Spinal cord (tissue), 9 donors: ENCODE measurements at regions not wholly inside any gene's neighbourhood (a gene's known extent, or its start where the extent isn't known, plus 50 kb on each side); places are given as distances from the start of the nearest gene placed in this dataset.
"Not testable (repeated sequence)": the region's sequence is repeated elsewhere in the genome, so short reads cannot be mapped to it uniquely, and the experiment has no call there.

Source experiments
- DNase-seq, 6 donors: peaks; one replicate each; pipeline versions ENCODE4 v3.0.0 to v3.0.0-alpha.2; 2013 to 2015; ENCODE audit warnings: low spot score in 6 of 6, low read depth in 4 of 6
- H3K27ac ChIP-seq: one replicate; pipeline ENCODE4 v1.5.1; 2013; ENCODE audit warnings: low read depth, low read length, control low read depth
- H3K27me3 ChIP-seq: one replicate; pipeline ENCODE4 v1.6.1; 2013; ENCODE audit warnings: low read length; ENCODE audit not compliant: control insufficient read depth, insufficient read depth
- H3K36me3 ChIP-seq: one replicate; pipeline ENCODE4 v1.6.1; 2013; ENCODE audit warnings: low read length; ENCODE audit not compliant: control insufficient read depth, insufficient read depth
- H3K4me1 ChIP-seq: one replicate; pipeline ENCODE4 v1.6.1; 2013; ENCODE audit warnings: low read length; ENCODE audit not compliant: control insufficient read depth, insufficient read depth
- H3K4me3 ChIP-seq: one replicate; pipeline ENCODE4 v1.5.1; 2013; ENCODE audit warnings: low read depth, low read length, control low read depth
- H3K9me3 ChIP-seq: one replicate; pipeline ENCODE4 v1.6.1; 2013; ENCODE audit warnings: low read length; ENCODE audit not compliant: control insufficient read depth, insufficient read depth
- WGBS: methylation state at CpG from one replicate; pipeline ENCODE4 v1.1.5; 2013; ENCODE audit warnings: missing lambda C conversion rate; ENCODE audit not compliant: insufficient coverage; 5-methylcytosine and 5-hydroxymethylcytosine counted together
- donor health status: healthy.

DNA sequence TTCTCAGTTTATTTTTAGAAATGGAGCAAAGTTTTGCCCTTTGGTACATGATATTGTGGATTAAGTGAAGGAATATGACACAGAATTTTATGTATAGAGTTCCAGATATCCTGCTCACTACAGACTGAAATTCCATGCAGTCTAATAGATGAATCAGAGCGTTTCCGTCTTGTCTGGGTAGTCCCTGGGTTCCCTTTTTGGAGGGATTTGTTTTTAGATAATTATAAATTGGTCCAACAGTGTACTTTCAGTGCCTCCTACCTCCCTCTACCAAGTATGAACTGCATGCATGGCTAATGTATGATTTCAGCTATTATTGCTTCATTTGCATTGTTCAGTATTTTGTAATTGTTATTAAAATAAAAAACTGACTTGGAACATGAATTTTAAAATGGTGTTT is 74.4 kb downstream of the SEPTIN7 start:
- no peak overlapping the region for H3K27ac ChIP-seq
- H3K9me3 ChIP-seq = no peaks in the 10 kb centered on the region
- H3K27me3 ChIP-seq = no peaks in the 10 kb centered on the region
- H3K4me1 ChIP-seq = no peaks in the 10 kb centered on the region
- no CpG with 5 or more reads among the region's 2 CpGs for WGBS
- no peak for DNase-seq
- no peaks in the 10 kb centered on the region for H3K36me3 ChIP-seq
- no peak overlapping the region for H3K4me3 ChIP-seq

DNA sequence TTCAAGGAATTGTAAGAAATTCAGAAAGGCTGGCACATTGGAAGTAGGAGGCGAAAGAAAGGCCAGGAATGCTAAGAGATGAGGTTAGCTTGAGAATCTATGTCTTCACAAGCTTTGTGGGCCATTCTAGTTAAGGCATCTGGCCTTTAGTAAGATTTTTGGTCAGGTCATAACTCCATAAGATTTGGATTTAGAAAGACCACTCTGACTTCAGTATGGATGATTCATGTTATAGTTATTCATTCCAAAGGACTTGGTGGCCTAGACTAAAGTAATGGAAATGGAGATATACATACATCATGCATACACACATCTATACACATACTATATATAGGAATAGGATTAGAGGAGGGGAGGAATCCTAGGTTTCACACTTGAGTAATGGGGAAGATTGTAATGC is 77.5 kb downstream of the SEPTIN7 start:
- Histone ChIP-seq H3K4me1 (no peaks in the 10 kb centered on the region), H3K27ac (no peak overlapping the region), H3K27me3 (no peaks in the 10 kb centered on the region), H3K9me3 (no peaks in the 10 kb centered on the region), H3K36me3 (no peaks in the 10 kb centered on the region), H3K4me3 (no peak overlapping the region)
- WGBS = 100% methylated on average over 1 of the region's 1 CpG
- DNase-seq = no peak

DNA sequence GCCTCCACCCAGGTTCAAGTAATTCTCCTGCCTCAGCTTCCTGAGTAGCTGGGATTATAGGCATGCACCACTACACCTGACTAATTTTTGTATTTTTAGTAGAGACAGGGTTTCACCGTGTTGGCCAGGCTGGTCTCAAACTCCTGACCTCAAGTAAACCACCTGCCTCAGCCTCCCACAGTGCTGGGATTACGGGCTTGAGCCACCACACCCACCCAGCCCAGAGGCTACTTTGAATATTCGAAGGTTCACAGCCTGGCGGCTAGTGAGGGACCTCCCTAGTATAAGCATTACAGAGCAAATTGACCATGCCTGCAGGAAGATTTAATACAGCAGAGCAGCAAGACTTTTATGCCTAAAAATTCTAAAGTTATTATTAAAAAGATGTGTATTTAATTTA is 86.6 kb downstream of the SEPTIN7 start:
- H3K27ac ChIP-seq, DNase-seq, H3K9me3 ChIP-seq, H3K4me3 ChIP-seq, H3K27me3 ChIP-seq, H3K4me1 ChIP-seq: not testable (repeated sequence)
- peaks cover 12% of the 10 kb centered on the region for H3K36me3 ChIP-seq
- 83% methylated on average over 1 of the region's 4 CpGs for WGBS

- peaks cover 12% of the 10 kb centered on the region for H3K36me3 ChIP-seq
Observed at GRCh38 chr7:35889001-35889400, 88.1 kb downstream of the SEPTIN7 start.

GRCh38 chr7:35889870-35890269 is 89.0 kb downstream of the SEPTIN7 start:
- Histone ChIP-seq H3K4me1 (no peaks in the 10 kb centered on the region), H3K27me3 (no peaks in the 10 kb centered on the region), H3K4me3 (no peak overlapping the region), H3K27ac (no peak overlapping the region), H3K36me3 (peaks cover 12% of the 10 kb centered on the region), H3K9me3 (no peaks in the 10 kb centered on the region)
- DNase-seq = no peak
- no CpG with 5 or more reads among the region's 2 CpGs for WGBS

More at GRCh38 chr7:35889001-35889400, 88.1 kb downstream of the SEPTIN7 start:
- Histone ChIP-seq H3K9me3 (no peaks in the 10 kb centered on the region), H3K27me3 (no peaks in the 10 kb centered on the region), H3K4me3 (no peak overlapping the region), H3K27ac (no peak overlapping the region), H3K4me1 (no peaks in the 10 kb centered on the region)
- no peak for DNase-seq
- WGBS = 98% methylated on average over 4 of the region's 4 CpGs

DNA sequence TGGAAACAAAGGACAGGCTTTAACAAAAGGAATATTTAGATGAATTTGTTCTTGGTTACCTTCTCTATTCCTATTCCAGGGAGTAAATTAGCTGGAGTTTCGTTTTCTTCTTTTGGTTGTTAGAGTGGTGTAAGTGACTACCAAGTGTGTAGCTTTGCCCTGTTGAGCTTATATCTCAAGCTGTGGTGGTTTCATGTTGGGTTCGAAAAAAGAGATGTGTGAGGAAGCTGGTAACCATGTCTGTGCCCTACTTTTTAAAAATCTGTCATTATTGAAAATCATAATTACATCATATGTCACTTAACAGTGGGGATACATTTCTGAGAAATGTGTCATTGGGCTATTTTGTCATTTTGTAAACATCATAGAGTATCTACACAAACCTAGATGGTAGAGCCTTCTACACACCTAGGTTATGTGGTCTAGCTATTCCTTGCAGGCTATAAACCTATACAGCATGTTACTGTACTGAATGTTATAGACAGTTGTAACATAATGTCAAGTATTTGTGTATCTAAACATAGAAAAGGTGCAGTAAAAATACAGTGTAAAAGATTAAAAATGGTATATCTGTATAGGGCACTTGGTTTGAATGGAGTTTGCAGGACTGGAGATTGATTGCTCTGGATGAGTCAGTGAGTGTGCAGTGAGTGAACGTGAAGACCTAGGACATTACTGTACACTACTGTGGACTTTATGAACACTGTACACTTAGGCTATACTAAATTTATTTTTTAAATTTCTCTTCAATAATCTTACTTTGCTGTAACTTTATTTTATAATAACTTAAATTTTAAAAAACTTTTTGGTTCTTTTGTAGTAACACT is 90.4 kb downstream of the SEPTIN7 start:
- H3K4me1 ChIP-seq = no peaks in the 10 kb centered on the region
- H3K36me3 ChIP-seq = peaks cover 10% of the 10 kb centered on the region
- no peak for DNase-seq
- no peaks in the 10 kb centered on the region for H3K27me3 ChIP-seq
- WGBS = no CpG with 5 or more reads among the region's 3 CpGs
- H3K9me3 ChIP-seq = no peaks in the 10 kb centered on the region
- no peak overlapping the region for H3K4me3 ChIP-seq
- H3K27ac ChIP-seq = no peak overlapping the region

DNA sequence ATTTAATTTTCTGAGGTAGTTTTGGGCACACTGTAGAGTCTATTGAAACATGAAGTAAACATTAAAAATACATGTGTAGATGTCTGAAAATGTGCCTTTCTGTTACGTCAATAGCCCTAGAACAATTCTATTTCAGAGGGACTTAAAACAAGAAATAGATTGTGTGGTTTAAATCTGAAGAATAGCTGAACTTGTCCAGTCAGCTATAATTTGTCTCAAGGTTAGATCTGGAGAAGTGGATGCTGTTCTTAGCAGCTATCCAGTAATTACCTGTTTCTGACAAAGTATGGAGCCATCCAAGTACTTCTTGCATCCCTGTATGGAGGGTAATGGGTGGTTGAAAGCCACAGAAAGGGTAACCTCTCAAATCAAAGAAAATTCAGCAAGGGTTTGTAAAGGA is 92.8 kb downstream of the SEPTIN7 start:
- Histone ChIP-seq H3K4me3 (no peak overlapping the region), H3K9me3 (no peaks in the 10 kb centered on the region), H3K36me3 (peaks cover 3% of the 10 kb centered on the region), H3K27ac (no peak overlapping the region), H3K4me1 (no peaks in the 10 kb centered on the region), H3K27me3 (no peaks in the 10 kb centered on the region)
- DNase-seq = no peak
- 78% methylated on average over 1 of the region's 1 CpG for WGBS

GRCh38 chr7:35894721-35895120 is 93.9 kb downstream of the SEPTIN7 start:
- Histone ChIP-seq H3K9me3 (no peaks in the 10 kb centered on the region), H3K27ac (no peak overlapping the region), H3K27me3 (no peaks in the 10 kb centered on the region), H3K4me1 (no peaks in the 10 kb centered on the region), H3K4me3 (no peak overlapping the region), H3K36me3 (peaks cover 6% of the 10 kb centered on the region)
- no CpG with 5 or more reads among the region's 1 CpG for WGBS
- no peak for DNase-seq

GRCh38 chr7:35900651-35901050 is 99.8 kb downstream of the SEPTIN7 start:
- Histone ChIP-seq H3K4me3 (no peak overlapping the region), H3K36me3 (peaks cover 9% of the 10 kb centered on the region), H3K27ac (no peak overlapping the region), H3K9me3 (no peaks in the 10 kb centered on the region), H3K27me3 (no peaks in the 10 kb centered on the region), H3K4me1 (no peaks in the 10 kb centered on the region)
- 100% methylated on average over 1 of the region's 2 CpGs for WGBS
- DNase-seq = no peak

- Histone ChIP-seq H3K4me3 (no peak overlapping the region), H3K4me1 (peaks cover 12% of the 10 kb centered on the region), H3K27ac (no peak overlapping the region), H3K27me3 (no peaks in the 10 kb centered on the region), H3K9me3 (no peaks in the 10 kb centered on the region), H3K36me3 (peaks cover 3% of the 10 kb centered on the region)
- no peak for DNase-seq
- WGBS = 67% methylated on average over 5 of the region's 5 CpGs
Observed at GRCh38 chr7:35905555-35905954, 104.7 kb downstream of the SEPTIN7 start.
